HG03060 (cell line): ENCODE measurements at regions not wholly inside any gene's neighbourhood (a gene's known extent, or its start where the extent isn't known, plus 50 kb on each side); places are given as distances from the start of the nearest gene placed in this dataset.
"Not testable (repeated sequence)": the region's sequence is repeated elsewhere in the genome, so short reads cannot be mapped to it uniquely, and the experiment has no call there.

Source experiments
- ATAC-seq: cut with Tn5 transposase; IDR thresholded peaks from one replicate; pipeline ENCODE4 v1.9.1; 2021; ENCODE audit warnings: low read depth, moderate number of reproducible peaks; ENCODE audit not compliant: unreplicated experiment

GRCh38 chr16:8084882-8085281 is 505.4 kb downstream of the TMEM114 start:
- no peak for ATAC-seq

DNA sequence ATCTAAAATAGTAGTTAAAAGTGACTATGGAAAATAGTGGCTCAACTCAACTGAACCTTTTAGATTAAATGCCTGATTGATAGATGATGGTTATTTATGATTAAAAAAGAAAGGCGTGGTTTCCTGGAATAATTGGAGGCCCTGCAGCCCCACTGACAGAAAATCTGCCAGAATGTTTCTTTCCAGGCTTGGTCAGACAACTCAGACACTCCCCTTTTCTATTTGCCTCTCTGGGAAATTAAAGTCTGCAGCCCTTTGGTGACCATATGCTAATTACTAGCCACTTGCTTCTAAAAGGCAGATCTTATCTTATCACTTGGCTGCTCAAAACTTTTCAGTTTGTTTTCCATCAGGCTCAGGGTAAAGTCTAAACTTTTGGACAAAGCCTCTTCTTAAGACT is 506.0 kb downstream of the TMEM114 start:
- no peak for ATAC-seq

DNA sequence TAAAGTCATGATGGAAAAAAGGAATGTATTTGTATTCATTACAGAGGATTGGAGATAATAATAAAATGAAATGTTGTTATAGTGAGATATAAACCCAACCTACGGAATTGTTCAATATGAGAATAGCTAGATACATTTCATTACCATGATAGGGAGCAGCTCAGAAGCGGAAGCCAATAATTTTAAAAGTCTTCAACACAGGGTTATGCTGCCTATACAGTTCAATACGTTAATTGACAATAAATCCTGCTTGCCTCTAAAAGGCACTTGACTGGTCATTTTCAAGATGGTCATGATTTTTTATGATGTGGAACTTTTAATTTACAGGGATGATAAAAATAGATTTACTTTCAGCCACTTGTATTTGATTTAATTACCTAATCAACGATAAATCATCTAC is 506.8 kb downstream of the TMEM114 start:
- ATAC-seq: no peak

- ATAC-seq: no peak
These were observed 509.5 kb downstream of the TMEM114 start for GRCh38 chr16:8080817-8081216.

GRCh38 chr16:8075271-8075670 is 515.0 kb downstream of the TMEM114 start:
- ATAC-seq: no peak

- no peak for ATAC-seq
These were observed 519.8 kb downstream of the TMEM114 start for GRCh38 chr16:8070506-8070905.

DNA sequence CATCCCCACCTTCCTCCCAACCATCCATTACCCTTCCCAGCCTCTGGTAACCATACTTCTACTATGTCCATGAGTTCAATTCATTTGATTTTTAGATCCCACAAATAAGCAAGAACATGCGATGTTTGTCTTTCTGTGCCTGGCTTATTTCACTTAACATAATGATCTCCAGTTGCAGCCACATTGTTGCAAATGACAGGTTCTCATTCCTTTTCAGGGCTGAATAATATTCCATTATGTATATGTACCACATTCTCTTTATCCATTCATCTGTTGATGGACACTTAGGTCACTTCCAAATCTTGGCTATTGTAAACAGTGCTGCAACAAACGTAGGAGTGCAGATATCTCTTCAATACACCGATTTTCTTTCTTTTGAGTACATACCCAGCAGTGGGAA is 522.1 kb downstream of the TMEM114 start:
- not testable (repeated sequence) for ATAC-seq

DNA sequence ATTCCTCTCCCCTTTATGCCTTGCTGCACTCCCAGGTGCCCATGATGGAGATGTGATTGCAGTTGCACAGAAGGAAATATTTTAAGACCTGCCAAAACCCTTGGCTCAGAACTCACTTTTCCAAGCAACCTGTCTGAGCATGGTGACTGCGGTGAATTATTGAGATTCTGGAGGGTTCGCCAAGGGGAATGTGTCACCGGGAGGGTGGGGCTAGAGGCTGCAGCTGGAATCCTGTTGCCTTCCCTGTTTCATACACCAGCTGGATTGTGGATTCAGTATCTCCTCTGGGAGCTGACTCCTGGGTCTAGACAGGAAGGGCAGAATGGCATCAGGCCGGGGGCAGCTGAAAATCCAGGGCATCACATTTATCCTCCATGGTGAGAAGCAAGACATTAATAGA is 527.2 kb downstream of the TMEM114 start:
- ATAC-seq: no peak

- ATAC-seq: no peak
These were observed 527.6 kb downstream of the TMEM114 start for GRCh38 chr16:8062677-8063076.

- ATAC-seq: no peak
These were observed 534.5 kb downstream of the TMEM114 start for GRCh38 chr16:8055761-8056160.

DNA sequence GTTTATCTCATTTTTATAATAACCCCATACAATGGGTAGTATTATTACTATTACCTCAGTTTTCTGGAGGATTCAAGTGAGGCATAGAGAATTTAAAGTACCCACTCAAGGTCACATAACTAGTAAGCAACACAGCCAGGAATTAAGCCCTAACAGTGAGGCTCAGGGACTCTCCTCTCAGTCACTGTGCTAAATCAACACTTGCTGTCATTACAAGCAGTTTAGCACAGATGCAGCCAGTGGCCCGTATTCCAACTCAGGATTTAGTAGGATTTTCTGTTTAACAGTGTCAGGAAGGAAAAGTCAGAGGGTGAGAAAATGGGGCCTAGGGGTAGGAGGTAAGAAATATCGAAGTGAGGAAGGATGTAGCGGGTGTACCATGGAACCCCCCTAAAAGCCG is 536.9 kb downstream of the TMEM114 start:
- ATAC-seq: no peak

- ATAC-seq: no peak
These were observed 541.9 kb downstream of the TMEM114 start for GRCh38 chr16:8048433-8048832.

DNA sequence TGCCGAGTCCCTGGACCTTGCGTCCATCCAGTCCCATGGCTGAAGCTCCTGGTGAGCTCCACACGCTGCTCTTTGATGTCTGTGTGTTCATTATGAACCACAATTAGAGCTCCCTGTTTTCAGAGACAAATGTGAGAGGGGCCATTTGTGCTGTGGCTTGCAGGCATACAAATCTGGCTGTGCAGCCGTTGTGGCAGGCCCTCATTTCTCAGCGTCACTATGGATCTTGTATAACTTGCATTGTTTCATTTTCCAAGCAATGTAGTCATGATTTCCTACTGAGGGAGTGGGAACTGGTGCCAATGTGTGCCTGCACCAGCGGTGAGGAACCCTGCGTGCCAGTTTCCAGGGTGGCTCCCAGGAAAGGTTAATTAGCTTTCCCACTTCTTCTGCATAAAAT is 542.6 kb downstream of the TMEM114 start:
- no peak for ATAC-seq

- no peak for ATAC-seq
These were observed 545.5 kb downstream of the TMEM114 start for GRCh38 chr16:8044796-8045195.

DNA sequence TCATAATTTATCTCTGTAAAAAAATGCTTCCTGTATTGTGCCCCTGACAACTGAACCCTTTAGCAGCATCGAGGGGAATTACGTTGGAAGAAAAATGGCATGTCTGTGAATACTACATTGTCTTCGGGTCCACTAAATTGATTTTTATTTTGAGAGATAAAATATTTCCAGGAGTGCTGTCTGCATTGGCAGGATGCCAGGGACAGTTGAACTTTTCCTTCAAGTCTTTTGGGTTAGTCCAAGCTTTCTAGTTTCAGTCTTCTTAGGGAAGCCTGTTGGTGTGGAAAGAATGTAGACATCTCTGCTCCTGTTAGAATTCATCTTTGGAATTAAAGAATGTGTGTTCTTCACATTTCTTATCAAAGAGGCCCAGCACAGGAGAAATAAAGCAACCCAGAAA is 557.9 kb downstream of the TMEM114 start:
- no peak for ATAC-seq

- ATAC-seq: not testable (repeated sequence)
These were observed 560.3 kb downstream of the TMEM114 start for GRCh38 chr16:8030004-8030403.

DNA sequence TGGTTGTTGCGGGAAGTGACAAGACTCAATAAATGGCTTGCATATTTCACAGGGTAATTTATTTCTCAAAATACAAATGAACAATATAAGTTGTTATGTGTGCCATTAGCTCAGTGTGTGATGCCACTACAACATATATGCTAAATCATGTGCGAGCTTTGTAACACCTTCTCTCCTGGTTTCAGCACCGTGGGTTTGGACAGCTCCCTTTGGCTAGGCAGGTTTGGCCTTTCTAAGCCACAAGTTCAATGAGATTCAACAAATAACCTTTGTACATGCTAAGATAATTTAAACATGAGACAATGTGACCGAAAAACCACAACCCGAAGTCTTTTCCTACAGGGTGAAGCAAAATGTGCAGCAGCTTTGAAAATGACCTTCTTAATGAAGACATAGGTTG is 563.9 kb downstream of the TMEM114 start:
- no peak for ATAC-seq

- ATAC-seq: no peak
These were observed 567.0 kb downstream of the TMEM114 start for GRCh38 chr16:8023326-8023725.

DNA sequence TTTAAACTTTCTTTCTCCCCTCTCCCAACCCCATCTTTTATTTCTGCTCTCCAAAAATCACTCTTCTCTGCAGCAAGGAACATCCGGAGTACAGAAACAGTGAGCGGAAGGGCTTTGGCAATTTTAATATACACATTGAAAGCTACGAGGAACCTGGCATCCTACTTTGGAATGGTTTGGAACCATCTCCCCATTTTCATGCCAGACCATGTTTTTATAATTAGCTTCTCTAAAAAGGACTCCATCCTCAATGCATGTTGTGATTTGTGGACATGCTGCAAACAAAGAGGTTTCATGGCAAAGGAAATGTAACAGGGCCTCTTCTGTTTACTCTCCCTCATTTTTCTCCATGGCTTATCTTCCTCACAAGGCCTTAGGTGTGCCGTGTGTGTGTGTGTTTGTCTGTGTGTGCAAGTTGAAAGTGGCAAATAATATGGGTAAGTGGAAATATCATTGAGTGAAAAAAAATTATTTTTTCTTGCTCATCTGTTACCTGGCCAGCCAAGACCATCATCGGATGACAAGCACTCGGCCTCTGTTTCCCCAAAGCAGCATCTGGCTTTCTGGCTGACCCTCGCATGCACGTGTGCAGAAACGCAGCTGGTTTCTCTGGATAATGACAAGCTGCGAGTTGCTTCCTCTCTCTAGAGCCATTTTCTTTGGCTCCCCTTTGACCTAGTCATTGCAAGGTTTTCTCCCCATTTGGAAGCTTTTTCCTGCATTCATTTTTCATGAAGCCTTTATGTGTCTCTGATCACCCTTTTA is 585.0 kb downstream of the TMEM114 start:
- no peak for ATAC-seq

DNA sequence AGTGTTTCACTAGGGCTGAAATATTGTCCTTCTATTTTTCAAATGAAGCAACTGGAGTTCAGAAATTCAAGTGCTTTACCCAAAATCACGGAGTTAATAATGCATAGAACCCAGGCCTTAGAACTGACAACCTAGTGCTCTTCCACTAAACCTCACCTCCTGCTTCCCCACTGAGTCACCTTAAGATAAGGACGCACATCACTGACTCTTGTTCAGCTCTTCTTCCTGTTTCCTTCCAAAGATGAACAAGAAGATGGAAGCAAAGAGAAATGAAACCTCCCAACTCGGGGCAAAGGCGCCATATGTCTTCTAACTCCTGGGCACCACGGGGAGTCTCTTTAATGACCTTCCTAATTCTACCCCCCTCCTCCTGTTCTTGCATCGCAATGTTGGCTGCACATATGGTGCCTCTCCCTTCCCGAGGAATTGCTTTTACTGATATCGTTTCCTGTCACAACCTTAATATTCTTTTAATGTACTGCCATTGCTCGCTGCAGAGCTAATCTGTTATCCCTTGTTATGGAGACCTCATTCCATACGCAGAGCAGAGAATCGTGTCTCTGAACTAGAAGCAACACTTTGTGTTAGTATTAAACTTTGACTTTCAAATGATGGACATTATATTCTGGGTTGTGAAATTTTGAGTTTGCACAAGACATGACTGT is 591.4 kb downstream of the TMEM114 start:
- ATAC-seq: no peak

DNA sequence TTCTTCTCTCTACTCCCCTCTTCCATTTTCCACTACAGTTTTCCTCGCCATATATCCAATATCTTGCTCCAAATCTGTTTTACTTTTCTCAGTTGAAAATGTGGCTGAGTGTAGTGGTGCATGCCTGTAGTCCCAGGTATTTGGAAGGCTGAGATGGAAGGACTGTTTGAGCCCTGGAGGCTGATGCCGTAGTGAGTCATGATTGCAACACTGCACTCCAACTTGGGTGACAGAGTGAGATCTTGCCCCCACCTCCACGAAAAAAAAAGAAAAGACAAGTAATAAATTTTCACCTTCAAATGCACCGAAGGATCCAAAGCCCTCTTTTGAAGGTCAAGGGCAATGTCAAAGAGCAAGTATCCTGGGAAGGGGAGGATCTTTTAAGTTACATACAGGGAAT is 592.3 kb downstream of the TMEM114 start:
- no peak for ATAC-seq

- no peak for ATAC-seq
These were observed 597.7 kb downstream of the TMEM114 start for GRCh38 chr16:7992616-7993015.
